Body of pancreas (tissue), 4 donors: ENCODE measurements at regions not wholly inside any gene's neighbourhood (a gene's known extent, or its start where the extent isn't known, plus 50 kb on each side); places are given as distances from the start of the nearest gene placed in this dataset.

Experiments
- POLR2A ChIP-seq, 3 donors: fragments of 450-650 bp; IDR thresholded peaks; one replicate each; pipeline ENCODE4 v1.6.1; 2016; ENCODE audit warnings: antibody characterized with exemption in 3 of 3, mild to moderate bottlenecking in 2 of 3
- TF ChIP-seq, protein P1 (sequence below), 7 experiments: fragments of 450-650 bp in 4 of 7; fragments of 200-600 bp in 3 of 7; sonication (generic) in 3 of 7; IDR thresholded peaks; one replicate each; pipeline ENCODE4 v1.5.1; 2016 to 2019; ENCODE audit warnings: antibody characterized with exemption in 7 of 7

DNA sequence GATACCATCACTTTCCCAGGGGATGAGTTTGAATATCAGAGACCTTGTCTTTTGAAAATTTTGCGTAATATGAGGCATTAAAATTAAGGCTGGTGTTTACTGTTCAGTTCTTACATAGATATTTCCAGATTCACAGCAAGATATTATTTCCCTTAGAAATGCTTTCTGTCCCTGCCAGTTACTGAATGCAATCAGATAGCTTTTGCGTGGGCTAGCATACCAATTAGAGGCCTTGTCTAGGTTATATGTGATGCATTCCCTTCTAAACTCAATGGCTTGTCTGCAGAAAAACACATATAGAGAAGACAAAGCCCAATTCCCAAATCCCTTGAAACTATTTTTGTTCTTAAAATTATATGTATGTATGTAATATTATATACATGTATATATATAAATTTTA lies 167.8 kb downstream of the RMST start:
- TF ChIP-seq, protein P1, sequence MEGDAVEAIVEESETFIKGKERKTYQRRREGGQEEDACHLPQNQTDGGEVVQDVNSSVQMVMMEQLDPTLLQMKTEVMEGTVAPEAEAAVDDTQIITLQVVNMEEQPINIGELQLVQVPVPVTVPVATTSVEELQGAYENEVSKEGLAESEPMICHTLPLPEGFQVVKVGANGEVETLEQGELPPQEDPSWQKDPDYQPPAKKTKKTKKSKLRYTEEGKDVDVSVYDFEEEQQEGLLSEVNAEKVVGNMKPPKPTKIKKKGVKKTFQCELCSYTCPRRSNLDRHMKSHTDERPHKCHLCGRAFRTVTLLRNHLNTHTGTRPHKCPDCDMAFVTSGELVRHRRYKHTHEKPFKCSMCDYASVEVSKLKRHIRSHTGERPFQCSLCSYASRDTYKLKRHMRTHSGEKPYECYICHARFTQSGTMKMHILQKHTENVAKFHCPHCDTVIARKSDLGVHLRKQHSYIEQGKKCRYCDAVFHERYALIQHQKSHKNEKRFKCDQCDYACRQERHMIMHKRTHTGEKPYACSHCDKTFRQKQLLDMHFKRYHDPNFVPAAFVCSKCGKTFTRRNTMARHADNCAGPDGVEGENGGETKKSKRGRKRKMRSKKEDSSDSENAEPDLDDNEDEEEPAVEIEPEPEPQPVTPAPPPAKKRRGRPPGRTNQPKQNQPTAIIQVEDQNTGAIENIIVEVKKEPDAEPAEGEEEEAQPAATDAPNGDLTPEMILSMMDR (IDR thresholded peaks at IDR 0.05) = no peak
- no peak for TF ChIP-seq POLR2A (IDR thresholded peaks at IDR 0.05)
